Epidermal melanocyte (primary cell): ENCODE measurements at regions not wholly inside any gene's neighbourhood (a gene's known extent, or its start where the extent isn't known, plus 50 kb on each side); places are given as distances from the start of the nearest gene placed in this dataset.
"Not testable (repeated sequence)": the region's sequence is repeated elsewhere in the genome, so short reads cannot be mapped to it uniquely, and the experiment has no call there.

Experiments used
- DNase-seq: peaks from one replicate; pipeline ENCODE4 v3.0.0; 2011; ENCODE audit warnings: low spot score; ENCODE audit not compliant: insufficient read length

DNA sequence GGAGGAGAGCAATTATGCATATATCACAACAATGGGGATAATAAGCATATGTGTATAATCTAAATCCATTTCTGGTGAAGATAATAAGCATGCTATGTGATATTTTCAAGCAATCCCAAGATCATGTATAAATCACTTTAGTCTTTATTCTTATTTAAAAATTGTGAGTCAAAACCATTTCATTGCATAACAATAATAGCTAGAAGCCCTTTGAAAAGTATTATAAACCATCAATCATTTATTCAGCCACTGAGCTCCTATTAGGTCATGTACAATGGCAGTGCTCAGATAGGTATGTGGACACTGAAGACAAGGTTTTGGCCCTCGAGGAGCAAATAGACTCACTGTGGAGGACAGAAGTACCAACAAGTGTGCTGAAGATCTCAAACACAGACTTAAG is 113.1 kb downstream of the CDCA7 start:
- no peak for DNase-seq

DNA sequence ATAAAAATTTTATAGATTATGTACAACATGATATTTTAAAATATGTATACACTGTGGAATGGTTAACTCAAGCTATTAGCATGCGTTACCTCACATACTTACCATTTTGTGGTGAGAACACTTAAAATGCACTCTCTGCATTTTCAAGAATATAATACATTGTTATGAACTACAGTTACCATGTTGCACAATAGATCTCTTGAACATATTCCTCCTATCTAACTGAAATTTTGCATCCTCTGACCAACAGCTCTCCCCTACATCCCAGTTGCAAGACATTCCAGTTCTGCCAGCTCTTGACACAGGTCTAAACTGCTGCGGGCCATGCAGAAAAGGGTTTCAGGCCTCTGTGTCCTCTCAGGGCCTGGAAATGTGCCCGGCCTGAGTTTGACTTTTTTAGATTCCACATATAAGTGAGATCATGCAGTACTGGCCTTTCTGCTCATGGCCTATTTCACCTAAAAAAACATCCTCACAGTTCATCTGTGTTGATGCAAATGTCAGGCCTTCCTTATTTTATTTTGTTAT is 113.7 kb downstream of the CDCA7 start:
- DNase-seq, result no peak

DNA sequence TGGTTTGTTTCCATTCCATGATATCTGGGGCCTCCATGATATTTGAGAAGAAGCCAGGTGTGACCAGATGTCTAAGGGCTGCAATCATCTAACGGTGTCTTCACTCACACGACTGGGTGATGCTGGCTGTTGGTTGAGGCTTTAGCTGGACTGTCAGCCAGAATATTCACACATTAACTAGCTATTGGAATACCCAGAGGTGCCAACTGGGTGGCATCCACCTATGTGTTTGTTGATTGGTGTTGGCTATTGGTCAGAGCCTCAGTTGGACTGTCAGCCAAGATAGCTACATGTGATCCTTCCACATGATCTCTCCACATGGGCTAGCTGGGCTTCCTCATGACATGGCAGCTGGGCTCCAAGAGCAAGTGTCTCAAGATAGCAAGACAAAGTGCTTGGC is 117.4 kb downstream of the CDCA7 start:
- DNase-seq, result no peak

DNA sequence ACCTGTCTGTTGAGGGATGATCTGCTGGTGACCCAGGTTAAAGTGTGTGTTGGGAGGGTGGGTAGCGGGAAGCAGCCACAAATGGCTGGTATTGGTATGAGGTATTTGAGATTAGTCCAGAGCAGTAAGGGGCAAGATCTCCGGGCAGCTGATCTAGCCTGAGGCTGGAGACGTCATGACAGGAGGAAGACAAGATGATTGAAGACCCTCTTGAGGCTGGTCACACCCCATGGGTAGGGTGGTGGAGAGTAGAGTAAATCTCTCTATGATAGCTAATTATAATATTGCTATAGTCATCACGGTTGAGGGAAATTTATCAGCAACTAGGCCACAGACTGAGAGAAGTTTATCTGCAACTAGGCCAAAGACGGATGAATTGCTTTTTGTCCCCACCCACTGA is 128.5 kb downstream of the CDCA7 start:
- no peak for DNase-seq

DNA sequence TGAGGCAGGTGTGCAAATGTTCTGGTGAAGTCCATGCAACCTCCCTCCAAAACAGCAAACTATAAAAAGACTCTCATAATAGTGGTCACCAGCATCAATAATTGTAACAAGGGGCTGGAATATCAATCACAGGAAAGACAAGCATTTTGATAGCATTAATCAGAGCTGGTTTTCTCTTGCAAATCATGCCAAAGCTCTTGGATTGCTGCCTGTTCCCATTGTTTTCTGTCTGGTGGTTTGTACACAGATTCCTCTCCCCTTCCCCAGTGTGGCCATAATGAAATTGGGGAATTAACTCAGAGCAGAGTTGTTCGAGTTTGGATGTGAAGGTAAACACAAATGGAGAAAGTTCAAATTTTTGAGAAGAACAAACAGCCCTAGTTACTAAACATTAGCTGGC is 134.2 kb downstream of the CDCA7 start:
- no peak for DNase-seq

DNA sequence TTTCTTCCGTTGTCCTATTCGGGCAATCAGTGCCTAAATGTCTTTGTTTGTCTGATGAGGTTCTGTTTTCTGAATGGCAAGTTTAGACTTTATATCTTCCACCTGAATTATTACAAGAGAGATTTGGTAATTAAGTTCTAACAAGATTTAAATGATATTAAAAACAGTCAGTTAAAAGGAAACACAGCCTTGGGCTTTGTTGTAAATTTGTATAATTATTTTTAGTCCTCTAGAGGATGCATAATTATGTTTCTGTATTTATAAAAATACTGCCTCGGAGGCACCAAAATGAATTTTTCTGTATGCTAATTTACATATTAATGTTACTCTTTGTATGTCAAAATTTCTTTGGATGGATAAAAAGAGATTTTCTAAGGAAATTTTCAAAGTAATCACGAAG is 136.7 kb downstream of the CDCA7 start:
- DNase-seq, result no peak

DNA sequence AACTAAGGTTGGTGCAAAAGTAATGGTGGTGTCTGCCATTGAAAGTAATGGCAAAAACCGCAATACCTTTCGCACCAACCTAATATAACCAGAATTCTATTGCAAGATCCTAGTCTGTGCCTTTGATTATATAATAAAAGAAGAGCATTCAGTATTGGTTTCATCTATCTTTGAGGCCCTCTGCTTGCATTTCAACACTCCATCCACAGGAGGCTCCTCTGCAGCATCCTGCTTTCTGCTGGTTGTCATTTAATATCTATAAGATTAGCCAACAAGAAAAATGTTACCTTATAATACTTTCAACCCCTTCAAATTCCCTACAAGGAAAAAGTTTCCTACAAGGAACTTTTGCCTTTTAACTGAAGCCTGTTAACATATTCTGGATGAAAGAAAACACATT is 139.2 kb downstream of the CDCA7 start:
- no peak for DNase-seq

DNA sequence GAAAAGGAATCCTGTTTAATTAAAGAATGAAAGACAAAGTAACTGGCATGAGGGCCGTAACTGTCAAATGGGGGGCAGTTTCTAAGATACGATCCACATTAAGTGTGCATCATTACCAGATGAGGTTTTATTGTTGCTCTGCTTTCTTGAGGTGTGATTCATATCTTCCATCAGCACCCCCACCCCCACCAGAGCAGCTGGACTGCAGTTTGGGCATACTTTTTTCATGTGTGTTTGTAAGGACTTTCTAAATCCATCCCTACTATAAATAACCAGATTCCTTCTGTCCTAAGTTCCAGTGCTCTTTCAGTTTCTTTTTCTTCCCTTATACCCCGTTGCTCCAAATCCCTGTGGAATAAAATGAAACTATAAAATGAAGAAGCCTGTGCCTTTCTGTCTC is 142.1 kb downstream of the CDCA7 start:
- DNase-seq, result no peak

DNA sequence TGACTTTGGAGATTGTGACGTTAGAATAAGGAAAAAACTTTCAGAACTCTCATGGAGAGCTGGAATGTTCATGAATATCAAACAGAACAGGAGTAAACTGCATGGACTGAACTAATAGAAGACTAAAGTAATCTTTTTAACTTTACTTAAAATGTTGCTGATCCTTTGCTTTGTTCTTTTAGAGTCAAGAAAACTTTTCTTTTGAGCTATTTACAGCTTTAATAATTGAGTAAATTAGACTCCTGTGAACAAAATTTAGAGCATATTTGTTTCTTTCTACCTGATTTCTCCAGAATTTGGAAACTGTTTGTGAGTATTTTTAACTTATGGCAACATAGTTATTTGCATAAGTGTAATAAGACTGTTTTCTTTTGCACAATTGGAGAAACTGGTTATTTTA is 146.3 kb downstream of the CDCA7 start:
- no peak for DNase-seq

DNA sequence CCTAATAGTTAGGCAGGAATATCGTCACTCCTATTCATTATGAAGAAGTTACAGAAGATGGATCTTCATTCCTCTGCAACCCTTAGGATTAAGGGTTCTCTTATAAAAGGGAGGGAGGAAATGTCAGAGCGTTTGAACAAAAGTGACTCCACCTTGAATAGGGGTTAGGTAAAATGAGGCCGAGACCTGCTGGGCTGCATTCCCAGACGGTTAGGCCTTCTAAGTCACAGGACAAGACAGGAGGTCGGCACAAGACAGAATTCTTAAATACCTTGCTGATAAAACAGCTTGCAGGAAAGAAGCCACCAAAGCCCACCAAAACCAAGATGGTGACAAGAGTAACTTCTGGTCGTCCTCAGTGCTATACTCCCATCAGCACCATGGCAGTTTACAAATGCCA is 147.6 kb downstream of the CDCA7 start:
- DNase-seq, result no peak

DNA sequence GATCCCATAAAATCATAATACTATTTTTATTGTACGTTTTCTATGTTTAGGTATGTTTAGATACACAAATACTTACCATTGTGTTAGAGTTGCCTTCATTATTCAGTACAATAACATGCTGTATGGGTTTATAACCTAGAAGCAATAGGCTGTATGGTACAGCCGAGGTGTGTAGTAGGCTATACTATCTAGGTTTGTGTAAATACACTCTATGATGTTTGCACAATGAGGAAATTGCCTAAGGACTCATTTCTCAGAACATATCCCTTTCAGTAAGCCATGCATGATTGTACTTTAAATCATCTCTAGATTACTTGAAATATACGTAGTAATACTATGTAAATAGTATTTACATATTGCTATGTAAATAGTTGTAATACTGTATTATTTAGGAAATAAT is 156.7 kb downstream of the CDCA7 start:
- no peak for DNase-seq

DNA sequence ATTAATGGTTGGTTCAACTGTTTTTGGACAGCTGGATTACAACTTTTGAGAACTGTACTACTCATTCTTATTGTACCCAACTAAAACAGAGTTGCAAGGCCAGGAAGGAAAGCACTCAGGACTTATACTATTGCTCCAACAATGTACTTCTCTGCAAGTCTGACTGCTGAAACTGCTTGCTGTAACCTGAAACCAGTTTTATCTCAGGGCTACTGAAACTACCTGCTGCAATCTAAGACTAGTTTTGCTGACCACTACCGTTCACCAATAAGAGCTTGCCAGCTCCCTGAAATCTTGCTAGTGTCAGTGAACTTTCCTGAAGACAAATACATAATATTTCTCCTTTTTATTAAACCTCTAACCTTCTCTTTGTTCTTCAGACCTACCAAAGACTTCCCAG is 157.3 kb downstream of the CDCA7 start:
- DNase-seq, result no peak

DNA sequence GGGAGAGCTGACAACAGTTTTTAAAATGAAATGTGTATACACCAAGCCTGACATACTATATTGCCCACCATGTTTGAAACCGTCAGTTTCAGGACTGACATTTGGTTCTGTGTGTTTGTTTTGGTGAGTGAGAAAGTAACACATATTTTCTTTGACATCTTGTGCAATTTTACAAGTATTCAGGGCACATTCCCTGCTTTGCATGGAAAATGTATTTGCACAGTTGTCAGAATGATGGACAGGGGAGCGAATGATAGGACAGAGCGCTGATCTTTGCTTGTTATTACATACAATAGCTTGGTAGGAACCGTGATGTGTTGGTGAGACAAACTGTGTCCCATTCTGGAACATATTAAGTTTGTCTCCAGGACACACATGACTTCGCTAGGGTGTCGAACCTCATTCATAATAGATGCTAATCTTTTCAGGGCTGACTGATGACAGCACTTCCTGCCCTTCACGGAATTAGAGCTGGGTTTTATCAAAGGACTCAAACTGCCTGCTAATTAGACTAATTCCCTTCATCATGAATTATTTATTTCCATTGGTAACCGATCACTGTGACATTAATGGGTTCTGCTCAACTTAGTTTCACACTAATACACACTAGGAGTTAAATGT is 158.5 kb downstream of the CDCA7 start:
- DNase-seq, result no peak

DNA sequence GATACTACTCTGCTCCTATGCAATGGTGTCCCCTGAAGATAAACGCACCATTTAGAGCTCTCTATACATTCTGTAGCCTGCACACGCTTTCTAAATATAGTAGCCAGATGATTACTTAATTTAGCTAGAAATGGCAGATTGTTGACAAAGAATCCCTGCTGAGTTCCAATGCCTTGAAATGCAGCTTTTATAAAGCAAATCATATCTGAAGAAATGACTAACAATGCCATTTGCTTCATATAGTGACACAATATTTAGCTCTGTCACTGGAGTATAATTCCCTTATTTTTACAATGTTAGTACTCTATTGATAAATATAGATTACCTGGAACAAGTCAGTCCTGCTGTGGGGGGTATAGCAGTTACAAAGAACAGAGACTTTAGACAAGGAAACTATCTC is 166.2 kb downstream of the CDCA7 start:
- no peak for DNase-seq

DNA sequence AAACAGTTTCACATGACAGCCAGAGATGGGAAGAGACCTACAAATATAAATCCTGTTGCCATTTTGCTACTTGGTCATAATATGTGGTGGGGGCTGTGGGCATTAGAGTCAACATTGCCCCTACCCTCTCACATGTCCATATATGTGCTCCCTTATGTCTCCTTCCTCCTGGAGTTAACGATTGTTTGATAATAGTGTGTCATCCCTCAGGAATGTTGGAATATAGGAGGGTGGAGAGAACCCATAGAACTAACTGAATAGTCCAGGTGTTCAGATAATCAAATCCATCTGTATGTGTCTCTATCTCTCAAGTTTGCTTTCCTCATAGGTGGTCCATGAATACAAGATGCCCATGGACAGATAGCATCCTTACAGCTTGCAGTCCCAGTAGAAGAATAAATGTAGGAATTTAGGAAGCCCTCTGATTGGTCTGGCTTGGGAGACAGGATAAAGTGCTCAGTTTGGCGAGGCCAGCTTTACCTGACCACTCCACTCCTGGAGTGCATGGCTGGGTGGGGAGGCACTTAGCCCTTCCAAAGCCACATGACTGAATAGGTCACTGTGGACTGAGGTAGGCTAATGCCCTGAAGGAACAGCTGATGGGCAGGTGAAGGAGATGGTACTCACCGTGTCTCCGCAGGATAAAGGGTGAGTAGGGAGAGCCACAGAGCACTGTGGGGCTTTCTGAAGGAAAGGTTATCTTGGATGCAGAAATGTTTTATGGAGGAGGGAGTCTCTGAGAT is 166.9 kb downstream of the CDCA7 start:
- no peak for DNase-seq

DNA sequence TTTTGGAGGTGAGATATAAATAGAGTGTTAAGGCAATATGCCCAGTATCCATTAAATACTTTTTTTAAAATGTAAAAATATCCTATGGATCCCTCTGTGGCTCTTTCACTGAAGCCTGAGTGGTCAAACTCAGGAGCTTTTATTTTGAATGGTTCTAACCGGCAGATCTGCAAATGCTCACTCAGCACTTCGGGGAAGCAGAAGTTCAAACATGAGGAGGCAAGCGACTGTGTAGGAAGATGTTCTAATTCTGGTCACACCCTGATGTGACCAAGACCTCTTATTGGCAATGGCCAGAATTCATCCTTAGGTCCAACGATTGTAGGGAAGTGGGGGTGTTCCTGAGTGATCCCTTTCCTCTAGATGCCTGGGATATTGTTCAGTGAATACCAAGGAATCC is 168.8 kb downstream of the CDCA7 start:
- no peak for DNase-seq

DNA sequence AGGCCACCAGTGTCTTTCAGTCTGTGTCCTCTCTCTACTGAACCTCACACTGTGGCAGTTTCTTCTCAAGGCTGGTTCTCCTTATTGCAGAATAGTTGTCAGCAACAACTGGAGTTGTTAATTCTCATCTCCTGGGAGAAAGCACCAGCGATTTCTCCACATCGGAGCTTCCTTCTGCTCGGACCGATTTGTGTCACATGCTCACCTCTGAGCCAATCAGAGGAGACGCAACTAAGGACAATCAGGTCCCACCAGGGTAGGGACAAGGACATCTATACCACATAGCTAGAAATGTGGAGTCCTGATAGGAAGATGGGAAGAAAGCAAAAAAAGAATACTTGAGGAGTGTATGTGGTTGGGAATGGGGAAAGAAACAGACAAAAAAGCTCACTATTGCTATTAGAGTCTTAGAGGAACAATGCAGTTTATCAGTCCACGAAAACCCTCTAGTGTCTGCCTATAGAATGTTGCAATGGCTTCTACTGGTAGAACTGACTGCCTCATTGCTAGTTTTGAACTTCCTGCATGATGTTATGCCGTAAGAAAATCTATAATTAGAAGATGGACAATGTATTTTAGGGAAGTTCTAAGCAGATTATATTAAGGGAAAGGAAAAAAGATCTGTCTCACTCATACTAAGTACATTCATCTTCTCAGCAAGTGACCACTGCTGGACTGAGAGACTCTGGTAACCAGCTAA is 169.7 kb downstream of the CDCA7 start:
- DNase-seq, result no peak

DNA sequence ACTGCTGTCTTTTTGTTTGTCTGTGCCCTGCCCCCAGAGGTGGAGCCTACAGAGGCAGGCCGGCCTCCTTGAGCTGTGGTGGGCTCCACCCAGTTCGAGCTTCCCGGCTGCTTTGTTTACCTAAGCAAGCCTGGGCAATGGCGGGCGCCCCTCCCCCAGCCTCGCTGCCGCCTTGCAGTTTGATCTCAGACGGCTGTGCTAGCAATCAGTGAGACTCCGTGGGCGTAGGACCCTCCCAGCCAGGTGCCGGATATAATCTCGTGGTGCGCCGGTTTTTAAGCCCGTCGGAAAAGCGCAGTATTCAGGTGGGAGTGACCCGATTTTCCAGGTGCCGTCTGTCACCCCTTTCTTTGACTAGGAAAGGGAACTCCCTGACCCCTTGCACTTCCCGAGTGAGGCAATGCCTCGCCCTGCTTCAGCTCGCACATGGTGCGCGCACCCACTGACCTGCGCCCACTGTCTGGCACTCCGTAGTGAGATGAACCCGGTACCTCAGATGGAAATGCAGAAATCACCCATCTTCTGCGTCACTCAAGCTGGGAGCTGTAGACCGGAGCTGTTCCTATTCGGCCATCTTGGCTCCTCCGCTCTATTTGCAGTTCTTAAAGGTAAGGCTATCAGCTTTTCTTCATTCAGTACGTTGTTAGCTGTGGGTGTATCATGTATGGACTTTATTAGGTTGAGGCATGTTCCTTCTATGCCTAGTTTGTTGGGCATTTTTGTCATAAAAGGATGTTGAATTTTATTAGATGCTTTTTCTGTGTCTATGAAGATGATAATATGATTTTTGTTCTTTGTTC is 178.3 kb downstream of the CDCA7 start:
- not testable (repeated sequence) for DNase-seq

DNA sequence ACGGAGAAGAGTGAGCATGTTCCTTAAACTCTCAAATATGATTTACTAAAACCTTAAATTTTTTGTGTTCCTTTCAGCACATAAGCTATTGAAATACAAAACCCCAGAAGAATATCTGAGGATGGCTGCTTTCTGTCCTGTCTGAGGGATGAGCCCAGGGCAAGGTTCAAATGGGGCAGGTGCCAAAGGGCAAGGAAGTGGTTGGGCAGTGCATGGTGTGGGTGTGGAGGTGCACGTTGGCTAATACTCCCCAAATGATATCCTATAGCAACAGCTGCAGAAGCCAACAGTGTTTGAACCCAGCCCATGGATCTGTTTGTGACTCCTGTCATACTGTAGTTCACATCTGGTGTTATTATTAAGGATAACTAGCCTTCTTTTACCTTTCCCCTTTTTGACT is 183.0 kb downstream of the CDCA7 start:
- no peak for DNase-seq

DNA sequence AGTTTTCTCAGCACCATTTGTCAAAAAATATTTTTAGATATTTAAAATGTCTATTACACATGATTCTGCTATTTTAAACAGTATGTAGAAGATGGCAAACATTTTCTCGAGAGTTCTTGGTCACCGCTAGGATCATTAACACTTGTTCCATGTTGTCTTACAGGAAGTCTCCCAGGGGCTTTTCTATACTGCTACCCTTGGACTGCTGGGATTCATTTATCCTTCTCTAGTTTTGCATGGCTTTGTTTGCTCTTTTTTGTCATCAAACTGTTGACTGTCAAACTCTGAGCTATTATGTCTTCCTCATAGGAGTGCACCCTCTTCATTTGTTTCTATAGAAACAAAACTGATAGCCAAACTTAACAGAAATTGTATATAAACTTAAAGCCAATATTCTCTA is 184.9 kb downstream of the CDCA7 start:
- no peak for DNase-seq

DNA sequence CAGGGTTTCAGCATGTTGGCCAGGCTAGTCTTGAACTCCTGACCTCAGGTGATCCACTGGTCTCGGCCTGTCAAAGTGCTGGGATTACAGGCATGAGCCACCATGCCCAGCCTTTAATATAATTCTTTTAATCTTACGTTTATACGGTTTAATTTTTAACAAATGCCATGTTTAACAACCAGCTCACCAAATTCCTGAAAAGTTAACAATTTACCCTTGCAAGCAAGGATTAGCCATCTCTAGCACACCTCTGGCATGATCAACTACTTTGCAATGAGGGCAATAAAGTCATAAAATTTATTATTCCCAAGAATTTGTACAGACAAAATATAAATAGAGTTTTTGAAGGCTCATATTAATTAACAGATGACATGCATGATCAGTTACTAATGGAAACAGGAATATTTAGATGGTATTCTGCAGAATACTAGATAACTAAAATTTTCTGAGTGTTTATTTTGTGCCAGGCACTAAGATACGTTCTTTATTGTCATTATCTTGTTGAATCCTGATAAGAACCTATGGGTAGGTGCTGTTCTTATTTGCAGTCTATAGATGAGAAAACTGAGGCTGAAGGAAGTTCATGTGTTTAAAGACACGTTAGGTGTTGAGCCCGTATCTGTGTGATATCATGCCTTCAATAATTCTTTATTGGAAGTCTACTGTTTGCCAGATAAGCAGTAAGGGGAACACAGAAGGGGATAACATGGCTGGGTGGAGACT is 190.1 kb downstream of the CDCA7 start:
- no peak for DNase-seq
